Erythroblast (primary cell): ENCODE measurements at regions not wholly inside any gene's neighbourhood (a gene's known extent, or its start where the extent isn't known, plus 50 kb on each side); places are given as distances from the start of the nearest gene placed in this dataset.

Experiments
- GATA1 ChIP-seq: IDR thresholded peaks from 2 replicates; pipeline ENCODE4 v1.6.1; 2011; ENCODE audit warnings: low read depth, mild to moderate bottlenecking, control low read depth, low read length, moderate library complexity
- POLR2A ChIP-seq: IDR thresholded peaks from 2 replicates; pipeline ENCODE4 v1.6.1; 2011; ENCODE audit warnings: mild to moderate bottlenecking, low read length

DNA sequence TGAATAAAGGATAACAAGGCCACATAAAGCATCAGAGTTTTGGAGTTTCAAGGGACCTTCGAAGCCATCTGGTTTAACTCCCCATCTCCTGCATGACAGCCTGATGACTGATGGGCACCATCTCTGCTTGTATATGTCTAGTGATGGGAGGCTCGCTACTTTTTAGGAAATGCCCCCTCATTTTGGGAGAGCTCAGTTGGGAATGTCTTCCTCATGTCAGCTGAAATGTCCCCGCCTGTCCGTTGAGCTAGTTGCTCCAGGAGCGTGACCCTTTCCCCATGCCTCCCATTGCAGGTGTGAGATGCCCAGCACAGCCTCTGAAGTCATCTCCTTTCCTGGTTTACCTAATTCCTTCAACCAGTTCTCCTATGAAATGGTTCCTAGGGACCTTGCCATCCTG, 69.6 kb upstream of the CAPRIN2 start:
- TF ChIP-seq POLR2A (no peak), GATA1 (no peak)
